HCEC 1CT (cell line): ENCODE measurements at regions not wholly inside any gene's neighbourhood (a gene's known extent, or its start where the extent isn't known, plus 50 kb on each side); places are given as distances from the start of the nearest gene placed in this dataset.
"Not testable (repeated sequence)": the region's sequence is repeated elsewhere in the genome, so short reads cannot be mapped to it uniquely, and the experiment has no call there.

Experiments used
- DNase-seq: peaks from one replicate; pipeline ENCODE4 v3.0.0-alpha.2; 2017

DNA sequence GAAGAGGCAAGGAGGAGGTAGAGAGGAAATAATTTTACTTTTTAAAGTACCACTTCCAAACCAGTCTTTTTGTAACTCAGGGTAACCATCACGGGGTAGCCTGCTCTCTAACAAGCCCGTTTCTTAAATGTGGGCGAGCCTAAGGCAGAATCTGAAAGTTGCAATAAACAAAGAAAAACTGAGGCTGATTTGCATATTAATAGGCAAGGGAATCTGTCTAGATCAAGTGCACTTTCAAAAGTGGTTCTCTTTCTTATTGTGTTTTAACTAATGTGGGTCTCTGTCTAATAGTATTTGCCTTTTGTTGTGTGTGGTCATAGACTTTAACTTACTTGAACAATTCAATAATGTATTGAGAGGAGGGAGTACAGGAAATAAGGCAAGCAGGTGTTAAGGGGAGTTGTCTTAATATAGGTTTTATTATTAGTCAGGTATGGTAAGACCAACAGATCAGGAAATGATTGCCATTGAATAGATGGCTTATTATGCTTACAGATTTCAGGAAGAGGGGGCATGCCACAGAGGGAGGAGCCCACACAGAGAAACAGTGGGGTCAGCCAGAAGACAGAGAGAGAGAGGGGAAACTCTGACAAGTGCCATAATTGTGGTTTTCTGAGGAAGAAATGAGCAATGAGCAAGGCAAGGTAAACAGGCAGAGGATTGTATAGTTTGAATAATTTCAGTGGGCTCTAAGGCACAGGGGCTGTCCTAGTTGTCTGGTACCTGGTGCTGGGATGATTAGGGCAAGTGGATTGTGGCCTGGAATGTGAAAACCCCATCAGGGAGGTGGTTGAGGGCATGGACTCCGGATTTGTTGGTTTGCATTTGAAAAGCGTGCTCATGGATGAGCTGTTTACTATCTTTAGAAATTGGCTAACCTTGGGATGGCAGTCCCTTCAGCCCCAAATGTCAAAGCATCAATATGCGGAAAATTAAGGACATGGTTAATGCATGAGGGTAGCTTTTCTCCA is 237.2 kb downstream of the TOX3 start:
- no peak for DNase-seq

DNA sequence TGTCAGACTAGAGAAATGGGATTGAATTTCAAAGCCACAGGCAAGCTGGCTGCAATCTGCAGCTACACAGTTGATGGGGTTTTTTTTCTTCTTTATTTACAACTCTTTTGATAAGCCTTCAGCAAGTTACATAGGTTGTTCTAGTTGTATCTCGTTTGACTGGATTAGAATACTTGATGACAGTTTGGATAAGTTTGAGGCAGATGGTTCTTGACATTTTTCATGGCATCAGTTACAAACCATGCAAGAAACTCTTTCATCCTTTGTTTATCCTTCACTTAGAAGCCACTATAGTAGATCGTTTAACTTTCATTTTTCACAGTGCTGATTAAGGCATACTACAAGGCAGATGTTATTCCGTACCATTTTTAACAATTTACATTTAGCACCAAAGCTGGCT is 238.9 kb downstream of the TOX3 start:
- no peak for DNase-seq

DNA sequence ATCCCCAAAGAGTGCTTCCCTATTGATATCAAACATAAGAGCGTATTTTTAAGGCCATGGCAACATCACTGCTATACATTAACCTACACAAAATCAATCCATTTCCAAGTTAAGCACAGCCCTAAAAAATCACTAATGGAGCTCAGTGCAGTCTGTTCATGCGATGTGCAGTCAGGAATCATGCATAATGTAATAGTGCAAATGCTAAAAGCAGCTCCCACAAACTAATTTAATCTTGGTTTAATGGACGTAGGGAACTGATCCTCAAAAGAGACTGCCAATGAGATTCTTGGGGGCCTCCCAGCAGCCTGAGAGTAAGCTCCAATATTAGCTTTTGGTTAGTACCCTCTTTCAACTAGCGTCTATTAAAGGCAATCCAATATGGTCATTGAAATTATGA is 245.9 kb downstream of the TOX3 start:
- no peak for DNase-seq

DNA sequence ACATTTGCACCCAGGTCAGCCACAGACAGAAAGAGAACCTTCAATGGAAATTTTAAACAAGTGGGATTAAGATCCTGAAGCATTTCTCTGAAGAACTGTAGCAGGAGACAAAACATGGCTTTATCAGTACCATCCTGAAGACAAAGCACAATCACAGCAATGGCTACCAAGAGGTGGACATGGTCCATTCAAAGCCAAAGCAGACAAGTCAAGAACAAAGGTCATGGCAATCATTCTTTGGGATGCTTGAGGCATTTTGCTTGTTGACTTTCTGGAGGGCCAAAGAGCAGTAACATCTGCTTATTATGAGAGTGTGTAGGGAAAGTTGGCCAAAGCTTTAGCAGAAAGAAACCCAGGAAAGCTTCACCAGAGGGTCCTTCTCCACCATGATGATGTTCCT is 248.2 kb downstream of the TOX3 start:
- DNase-seq, result no peak

DNA sequence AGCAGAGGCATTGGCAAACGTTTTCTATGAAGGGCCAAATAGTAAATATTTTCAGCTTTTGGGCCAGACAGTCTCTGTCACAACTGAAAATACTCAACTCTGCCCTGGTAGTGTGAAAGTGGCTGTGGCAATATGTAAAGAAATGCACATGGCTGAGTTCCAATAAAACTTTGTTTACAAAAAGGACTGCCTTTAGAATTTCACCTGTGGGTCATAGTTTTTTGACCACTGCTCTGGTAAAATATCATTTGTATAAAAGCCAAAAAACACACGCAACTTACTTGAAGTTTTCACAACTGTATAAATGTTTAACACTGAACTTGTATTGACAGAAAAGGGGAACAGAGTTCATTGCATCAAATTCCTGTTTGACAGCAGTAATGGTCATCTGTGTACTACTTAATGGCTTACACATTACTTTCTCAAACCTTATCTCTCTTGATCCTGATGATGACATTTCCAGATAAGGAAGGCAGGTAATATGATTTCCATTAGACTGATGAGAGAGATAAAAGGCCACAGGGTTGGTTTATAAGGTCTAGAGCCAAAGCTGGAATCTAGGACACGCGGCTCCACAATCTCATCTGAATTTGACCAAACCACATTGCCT is 250.1 kb downstream of the TOX3 start:
- DNase-seq, result not testable (repeated sequence)

DNA sequence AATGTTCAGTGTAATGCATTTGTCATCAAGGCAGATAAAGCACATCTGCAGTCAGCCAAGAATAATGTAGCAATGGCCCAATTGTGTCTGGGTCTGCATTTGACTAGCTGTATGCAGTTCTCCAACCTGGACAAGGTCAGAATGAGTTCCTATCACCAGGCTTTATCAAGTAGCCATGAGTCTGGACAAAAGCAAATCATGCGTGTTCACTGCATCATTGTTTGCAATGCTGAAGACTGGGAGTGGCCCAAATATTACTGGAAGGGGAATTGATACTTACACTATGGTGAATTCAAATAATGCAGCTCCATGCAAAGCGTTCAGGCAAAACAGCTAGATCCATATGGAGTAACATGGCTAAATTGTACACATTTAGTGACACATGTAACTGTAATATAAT is 250.9 kb downstream of the TOX3 start:
- DNase-seq, result no peak

DNA sequence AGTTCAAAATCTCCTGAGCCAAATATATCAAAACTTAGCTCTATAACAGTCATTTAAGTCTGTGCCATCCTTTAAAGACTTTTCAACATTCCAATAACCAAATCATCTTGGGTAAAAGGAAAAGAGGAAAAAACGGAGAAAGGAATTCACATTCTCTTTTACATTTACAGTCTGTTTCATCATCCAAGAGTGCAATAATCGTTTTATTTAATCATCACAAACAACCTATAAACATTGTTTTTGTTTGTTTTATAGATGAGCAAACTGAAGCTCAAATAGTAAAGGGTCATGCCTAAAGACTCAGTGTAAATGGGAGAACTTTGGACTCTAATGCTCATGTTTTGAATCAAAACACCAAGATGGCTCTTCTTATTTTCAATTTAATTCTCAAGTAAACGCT is 252.3 kb downstream of the TOX3 start:
- no peak for DNase-seq

DNA sequence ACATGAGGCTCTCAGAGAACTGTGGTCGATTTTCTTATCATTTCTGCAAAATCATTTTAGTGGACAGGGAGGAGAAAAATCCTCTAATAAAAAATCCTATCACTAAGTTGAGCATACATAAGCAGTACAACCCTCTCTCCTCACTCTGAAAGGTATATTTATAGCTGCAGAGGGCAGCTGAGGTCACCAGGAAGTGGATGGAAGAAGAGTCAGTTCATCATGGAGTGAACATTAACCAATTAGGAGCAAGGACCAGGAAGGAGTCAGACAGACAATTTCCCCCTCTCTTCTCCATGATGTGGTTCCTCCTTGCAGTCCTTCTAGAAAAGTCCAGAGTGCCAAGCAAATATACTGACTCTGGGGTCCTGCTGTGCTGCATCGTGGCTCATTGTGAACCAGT is 253.7 kb downstream of the TOX3 start:
- no peak for DNase-seq

DNA sequence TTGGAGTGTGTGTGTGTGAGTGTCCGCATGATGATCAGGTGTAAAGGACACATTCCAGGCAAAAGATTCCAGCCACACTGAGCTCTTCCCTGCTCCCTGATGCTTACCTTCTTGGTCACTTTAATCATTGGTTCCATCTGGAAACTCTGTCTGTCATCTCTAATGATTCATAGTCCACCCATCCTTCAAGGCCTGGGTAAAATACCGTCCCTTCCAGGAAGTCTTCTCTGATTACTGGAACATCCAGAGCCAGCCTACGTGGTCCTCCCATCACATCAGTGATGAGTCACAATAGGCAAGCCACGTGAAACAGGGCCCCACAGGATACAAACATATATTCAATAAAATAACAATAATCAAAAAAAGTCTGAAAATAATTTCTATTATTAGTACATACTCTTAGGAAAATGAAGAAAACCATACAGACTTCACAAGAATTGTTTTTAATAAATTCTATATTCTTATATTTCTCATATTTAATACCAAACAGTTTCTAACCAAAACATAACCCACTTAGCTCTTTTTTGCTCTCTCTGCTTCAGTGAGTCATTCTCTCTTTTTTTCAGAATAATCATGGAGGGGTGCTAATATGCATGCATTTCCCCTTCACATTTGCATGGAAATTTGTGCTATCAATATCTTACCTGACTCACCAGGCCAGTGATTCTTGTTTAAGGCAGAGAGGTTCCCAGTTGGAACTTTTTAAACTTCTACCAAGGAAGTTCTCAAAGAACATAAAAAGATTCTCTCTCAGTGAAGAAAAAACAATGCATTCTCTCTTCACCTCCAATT is 263.2 kb downstream of the TOX3 start:
- no peak for DNase-seq

DNA sequence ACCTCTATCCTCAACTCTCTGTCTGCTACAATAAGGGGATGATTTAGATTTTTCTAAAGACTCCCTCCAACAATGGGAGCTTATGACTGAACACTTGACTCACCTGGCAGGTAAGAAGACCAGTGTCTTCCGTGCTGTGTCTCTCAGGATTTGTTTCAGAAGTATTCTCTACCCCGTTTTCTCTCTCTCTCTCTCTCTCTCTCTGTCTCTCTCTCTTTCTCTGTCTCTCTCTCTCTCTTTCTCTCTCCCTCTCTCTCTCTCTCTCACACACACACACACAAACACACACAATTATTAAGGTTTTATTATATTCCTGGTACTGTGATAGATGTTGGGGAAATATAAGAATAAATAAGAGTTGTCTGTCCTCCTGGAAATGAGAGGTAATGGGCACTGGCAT is 263.9 kb downstream of the TOX3 start:
- DNase-seq, result no peak

DNA sequence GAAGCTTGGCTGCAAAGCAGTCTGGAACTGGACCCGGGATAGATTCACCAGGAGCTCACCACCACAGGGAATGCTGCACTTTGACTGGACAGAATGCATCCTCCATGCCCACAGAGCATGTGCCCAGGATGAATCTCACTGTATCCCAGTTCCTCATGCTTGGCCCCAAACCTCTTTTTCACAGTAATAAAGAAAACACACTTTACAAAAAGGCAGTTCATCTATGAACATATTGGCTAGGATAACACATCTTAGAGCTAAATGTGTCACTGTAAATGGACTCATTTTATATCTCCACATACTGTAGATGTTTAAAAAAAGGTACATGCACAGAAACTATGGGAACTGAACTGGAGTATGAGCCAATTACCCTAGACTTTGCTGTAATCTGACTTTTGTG is 266.9 kb downstream of the TOX3 start:
- DNase-seq, result no peak

DNA sequence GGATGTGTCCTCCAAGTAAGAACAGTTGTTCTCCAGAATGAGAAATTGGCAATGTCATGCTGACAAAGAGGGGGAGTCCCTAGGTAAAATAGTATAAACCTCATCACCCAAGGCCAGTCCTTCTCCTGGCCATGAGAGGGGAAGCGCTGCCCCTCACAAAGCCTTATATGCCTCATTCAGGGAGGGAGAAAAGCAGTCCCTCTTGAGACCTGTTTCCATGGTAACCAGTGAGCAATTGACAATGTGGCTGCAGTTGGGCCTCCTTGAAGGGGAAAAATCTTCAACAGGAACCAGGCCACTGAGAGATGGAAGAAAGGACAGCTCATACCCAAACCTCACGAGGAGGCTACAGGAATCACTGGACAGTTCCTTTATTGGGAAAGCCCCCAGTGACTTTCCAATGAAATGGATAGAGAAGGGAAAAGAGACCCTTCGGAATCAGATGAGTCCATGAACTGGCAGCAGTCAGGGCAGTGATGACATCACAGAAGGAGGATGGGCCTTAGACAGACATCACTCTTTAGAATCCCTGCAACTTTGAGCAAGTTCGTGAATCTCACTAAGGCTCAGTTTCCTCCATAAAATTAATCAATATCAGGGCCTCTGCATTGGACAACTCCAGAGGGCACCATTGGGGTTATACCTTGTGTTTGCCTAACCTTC is 275.7 kb downstream of the TOX3 start:
- no peak for DNase-seq

DNA sequence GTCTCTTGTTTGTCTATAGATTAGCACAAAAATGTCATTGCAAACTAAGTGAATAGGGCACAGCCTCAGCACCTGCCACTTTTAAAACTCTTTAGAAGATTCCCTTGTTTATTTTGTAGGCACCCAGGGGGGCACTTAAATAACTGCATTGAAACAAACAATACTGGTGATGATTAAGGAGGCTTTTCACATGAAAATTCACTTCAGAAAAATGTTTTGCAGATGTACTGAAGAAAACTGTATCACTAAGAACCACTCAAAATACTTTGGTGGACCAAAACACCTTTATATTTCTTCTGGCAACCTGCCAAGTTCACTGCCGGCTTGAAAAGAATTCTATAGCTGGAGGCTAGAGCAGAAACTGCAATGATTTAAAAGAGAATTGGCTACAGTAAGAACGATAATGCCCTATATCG is 281.5 kb downstream of the TOX3 start:
- no peak for DNase-seq

DNA sequence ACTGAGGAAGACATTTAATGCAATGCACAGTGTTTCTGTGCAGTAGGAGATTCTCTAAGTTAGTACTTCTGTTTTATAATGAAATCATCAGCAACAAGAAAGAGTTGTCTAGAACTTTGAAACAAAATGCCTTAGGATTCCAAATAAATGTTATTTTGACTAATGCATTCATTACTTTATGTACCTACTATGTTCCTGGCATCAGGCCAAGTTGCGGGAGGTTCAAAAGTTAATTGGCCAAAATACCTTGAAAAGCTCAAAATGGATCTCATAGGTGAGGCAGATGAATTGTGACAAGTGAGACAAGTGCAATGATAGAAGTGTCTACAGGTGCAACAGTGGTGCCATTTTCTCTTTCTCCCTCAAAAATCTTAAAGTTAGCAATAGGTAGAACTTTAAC is 289.4 kb downstream of the TOX3 start:
- DNase-seq, result no peak

DNA sequence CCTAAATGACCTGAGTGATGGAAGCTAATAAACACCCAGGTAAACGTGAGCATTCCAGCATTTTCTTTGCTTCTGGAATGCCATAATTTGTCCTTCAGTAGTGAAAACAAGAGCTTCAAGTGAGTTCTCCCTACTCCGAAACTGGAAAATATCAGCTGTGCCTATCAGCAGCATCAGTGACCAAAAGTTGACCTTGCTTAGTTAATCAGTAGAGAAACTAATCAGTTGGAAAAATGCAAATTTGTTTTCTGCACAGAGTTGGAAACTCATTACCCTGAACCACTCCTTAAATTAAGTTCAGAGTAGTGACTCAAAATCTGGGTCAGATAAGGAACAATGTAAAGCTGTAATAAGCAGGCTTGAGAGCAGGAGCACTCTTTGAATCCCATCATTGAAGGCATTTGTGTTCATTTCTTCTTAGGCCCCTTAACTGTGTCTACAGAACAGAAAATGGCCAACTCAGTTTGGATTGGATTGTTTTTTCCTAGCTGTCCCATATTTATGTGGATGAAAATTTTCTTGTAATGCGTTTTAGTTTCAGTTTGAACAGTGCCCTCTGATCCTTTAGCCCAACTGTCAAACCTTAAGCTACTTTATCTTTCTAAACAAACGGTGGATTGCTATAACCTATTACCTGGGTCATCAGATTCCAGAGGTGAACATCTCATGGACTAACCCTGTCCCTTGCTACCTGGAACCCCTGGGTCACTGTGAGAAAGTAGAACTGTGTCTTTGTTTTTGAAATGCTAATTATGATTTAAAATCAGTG is 290.4 kb downstream of the TOX3 start:
- no peak for DNase-seq

DNA sequence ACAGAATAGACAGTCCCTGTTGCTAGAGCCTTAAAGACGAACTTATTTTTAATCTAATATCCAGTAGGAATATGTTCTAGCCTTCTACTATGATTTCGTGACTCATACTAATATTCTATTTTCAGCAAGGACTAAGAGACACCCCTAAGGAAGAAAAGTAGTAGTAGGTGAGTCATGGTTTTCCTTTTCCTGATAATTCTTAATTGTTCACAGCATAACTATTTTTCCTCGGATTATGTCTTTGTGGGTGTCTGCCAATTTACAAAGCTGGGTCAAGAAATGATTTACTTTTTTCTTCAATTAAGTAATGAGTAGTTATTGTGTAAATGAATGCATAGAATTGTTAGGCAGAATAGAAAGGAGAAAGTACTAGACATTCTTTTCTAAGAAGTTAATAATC is 292.2 kb downstream of the TOX3 start:
- no peak for DNase-seq

DNA sequence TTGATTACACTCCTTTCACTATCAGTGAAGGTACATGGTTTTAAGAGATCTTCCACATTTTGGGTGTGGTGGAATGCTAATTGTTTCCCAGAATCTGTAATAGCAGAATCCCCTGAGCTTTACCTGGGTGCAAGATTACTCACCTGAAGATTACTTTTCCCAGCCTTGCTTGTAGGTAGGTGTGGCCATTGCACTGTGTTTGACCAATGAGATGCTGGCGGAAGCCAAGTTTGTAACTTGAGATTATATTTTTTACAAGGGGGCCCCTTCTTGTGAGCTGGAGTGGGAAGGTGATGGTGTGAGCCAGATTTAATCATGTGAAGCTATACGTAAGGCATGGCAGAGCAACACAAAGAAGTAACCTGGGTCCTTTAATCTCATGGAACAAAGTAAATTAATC is 294.3 kb downstream of the TOX3 start:
- no peak for DNase-seq

DNA sequence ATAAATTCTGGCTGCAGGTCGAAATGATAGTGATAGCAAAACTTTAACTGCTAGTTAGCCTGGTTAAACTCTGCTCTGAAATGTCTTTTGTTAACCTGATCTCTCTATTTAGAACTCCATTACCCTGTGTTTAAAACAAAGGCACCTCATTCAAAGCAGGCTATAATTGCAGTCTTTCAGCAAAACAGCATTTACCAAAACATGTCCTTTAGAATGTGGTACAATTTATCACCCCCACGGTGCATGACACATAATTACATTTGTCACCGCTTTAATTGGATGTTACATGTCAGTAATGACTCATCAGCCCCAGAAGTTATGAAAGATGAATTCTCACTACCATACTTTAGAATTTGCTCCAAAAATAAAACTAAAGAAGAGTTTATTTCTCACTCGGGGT is 295.4 kb downstream of the TOX3 start:
- no peak for DNase-seq

DNA sequence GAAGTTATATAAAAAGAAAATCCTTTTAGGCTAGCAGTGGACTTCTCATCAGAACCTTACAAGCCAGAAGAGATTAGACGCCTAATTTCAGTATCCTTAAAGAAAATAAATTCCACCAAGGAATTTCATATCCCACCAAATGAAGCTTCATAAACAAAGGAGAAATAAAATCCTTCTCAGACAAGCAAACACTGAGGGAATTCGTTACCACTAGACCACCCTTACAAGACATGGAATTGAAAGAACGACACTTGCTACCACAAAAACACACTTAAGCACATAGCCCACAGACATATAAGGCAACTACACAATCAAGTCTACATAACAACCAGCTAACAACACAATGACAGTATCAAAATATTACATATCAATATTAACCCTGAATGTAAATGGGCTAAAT is 299.2 kb downstream of the TOX3 start:
- DNase-seq, result no peak

DNA sequence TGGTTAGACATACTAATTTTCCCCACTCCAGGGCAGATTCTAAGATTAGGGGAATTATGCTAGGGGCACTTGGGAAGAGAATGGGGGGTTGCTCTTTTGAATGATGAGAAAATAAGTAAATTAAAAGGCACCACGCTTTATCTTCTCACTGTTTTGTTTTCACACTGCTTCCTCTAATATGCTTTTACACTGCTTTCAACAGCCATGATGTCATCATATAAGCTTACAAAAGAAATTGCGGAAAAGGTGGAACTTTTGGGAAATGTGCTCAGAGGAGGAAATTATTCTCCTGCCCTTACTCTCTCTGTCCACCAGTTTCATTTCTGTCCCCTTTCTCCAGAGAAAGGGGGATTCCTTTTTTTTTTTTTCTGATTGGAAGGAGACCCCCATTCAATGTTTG is 308.2 kb downstream of the TOX3 start:
- DNase-seq, result no peak

DNA sequence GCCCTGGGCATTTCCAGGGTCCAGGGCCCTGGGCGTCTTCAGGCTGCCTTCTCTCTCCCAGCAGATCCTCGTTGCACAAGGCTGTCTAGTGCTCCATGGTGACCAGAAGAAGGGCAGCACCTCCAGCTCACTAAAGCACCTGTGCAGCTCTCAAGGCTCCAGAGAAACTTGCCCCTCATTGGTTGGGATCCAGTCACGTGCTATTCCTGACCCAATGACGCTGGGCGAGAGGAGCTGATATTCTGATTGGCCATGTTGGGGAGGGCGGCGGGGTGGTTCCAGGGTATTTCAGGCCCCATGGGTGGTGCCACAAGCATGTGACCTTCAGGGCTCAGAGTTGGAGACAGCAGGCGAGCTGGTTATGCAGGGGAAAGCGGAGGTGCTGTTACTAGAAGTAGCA is 309.1 kb downstream of the TOX3 start:
- DNase-seq, result no peak

DNA sequence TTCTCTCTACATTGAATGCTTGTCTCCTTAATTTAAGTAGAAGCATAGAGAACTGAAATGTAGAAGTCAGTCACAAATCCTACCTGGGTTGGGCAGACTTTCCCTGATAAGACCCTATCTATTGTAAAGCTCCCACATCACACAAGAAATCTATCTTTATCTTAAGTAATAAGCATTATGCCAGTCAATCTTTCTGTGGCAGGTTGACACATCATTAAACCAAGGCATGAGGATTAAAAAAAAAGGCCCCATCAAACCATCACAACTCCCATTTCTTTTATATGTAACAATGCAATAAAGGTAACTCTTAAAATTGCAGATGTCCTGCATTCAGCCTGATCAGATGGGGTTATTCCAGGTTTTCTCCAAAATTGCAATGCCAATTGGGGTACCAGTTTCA is 311.8 kb downstream of the TOX3 start:
- no peak for DNase-seq
